ENCODE measurements at regions not wholly inside any gene's neighbourhood (a gene's known extent, or its start where the extent isn't known, plus 50 kb on each side); places are given as distances from the start of the nearest gene placed in this dataset.

GRCh38 chr21:16185766-16186165 is 456.0 kb downstream of the USP25 start:
- no peak overlapping the region for H3K27ac Mint-ChIP-seq
- no peaks in the 10 kb centered on the region for H3K36me3 Mint-ChIP-seq
- peaks cover 4% of the 10 kb centered on the region for H3K9me3 Mint-ChIP-seq (ENCODE audit: low read depth)
- H3K4me3 Mint-ChIP-seq: no peak overlapping the region
- no peaks in the 10 kb centered on the region for H3K27me3 Mint-ChIP-seq
- H3K4me1 Mint-ChIP-seq (ENCODE audit: low read depth): no peaks in the 10 kb centered on the region

GRCh38 chr21:16186742-16187141 is 457.0 kb downstream of the USP25 start:
- Mint-ChIP-seq H3K9me3 (ENCODE audit: low read depth) (peaks cover 6% of the 10 kb centered on the region), H3K27me3 (no peaks in the 10 kb centered on the region), H3K36me3 (no peaks in the 10 kb centered on the region), H3K4me3 (no peak overlapping the region), H3K4me1 (ENCODE audit: low read depth) (no peaks in the 10 kb centered on the region), H3K27ac (no peak overlapping the region)

- no peak overlapping the region for H3K4me3 Mint-ChIP-seq
- peaks cover 6% of the 10 kb centered on the region for H3K9me3 Mint-ChIP-seq (ENCODE audit: low read depth)
- H3K4me1 Mint-ChIP-seq (ENCODE audit: low read depth): no peaks in the 10 kb centered on the region
- H3K36me3 Mint-ChIP-seq: no peaks in the 10 kb centered on the region
- H3K27ac Mint-ChIP-seq: no peak overlapping the region
- H3K27me3 Mint-ChIP-seq: no peaks in the 10 kb centered on the region
These were observed 458.0 kb downstream of the USP25 start for GRCh38 chr21:16187603-16188301.

- no peaks in the 10 kb centered on the region for H3K36me3 Mint-ChIP-seq
- no peaks in the 10 kb centered on the region for H3K27me3 Mint-ChIP-seq
- no peak overlapping the region for H3K4me3 Mint-ChIP-seq
- no peak overlapping the region for H3K27ac Mint-ChIP-seq
- H3K9me3 Mint-ChIP-seq (ENCODE audit: low read depth): peaks cover 6% of the 10 kb centered on the region
- H3K4me1 Mint-ChIP-seq (ENCODE audit: low read depth): peaks cover 6% of the 10 kb centered on the region
These were observed 463.1 kb downstream of the USP25 start for GRCh38 chr21:16192902-16193301.

GRCh38 chr21:16193496-16194094 is 463.8 kb downstream of the USP25 start:
- Mint-ChIP-seq H3K4me3 (no peak overlapping the region), H3K36me3 (no peaks in the 10 kb centered on the region), H3K27me3 (no peaks in the 10 kb centered on the region), H3K9me3 (ENCODE audit: low read depth) (peaks cover 6% of the 10 kb centered on the region), H3K4me1 (ENCODE audit: low read depth) (peaks cover 6% of the 10 kb centered on the region), H3K27ac (no peak overlapping the region)

DNA sequence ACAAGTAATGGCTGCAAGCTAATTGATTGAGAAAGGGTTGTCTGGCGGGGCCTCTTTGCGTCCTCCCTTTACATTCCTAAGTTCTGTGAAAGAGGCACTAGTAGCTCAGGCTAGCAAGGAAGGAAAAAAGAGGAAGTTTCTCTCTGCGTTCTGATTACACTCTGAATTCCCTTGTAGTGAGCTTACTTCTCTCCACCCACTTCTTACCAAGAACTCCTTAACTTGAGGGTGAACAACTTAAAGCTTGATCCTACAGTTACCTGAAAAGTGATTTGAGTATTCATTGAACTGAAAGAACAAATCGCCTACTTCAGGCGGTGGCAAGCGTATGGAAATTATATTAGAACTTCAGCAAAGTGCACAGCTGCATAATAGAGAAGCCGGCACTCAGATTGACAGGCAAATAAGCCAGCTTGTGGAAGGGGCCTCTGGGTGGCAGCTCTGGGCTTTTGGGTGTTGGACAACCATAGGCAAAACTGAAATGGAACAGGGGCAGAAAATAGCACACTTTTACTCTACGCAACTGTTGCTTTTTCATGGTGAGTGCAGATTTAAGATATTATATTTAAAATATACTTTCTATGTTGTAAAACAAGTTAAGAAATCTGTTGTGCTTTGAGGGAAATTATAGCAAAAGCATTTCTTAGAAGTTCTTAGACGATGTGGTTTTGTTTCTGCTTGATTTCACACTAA is 464.5 kb downstream of the USP25 start:
- H3K9me3 Mint-ChIP-seq (ENCODE audit: low read depth): peaks cover 6% of the 10 kb centered on the region
- no peak overlapping the region for H3K27ac Mint-ChIP-seq
- H3K27me3 Mint-ChIP-seq: no peaks in the 10 kb centered on the region
- H3K4me1 Mint-ChIP-seq (ENCODE audit: low read depth): peaks cover 6% of the 10 kb centered on the region
- no peak overlapping the region for H3K4me3 Mint-ChIP-seq
- H3K36me3 Mint-ChIP-seq: no peaks in the 10 kb centered on the region

GRCh38 chr21:16194788-16195537 is 465.2 kb downstream of the USP25 start:
- Mint-ChIP-seq H3K27ac (no peak overlapping the region), H3K9me3 (ENCODE audit: low read depth) (peaks cover 6% of the 10 kb centered on the region), H3K4me3 (no peak overlapping the region), H3K4me1 (ENCODE audit: low read depth) (peaks cover 6% of the 10 kb centered on the region), H3K27me3 (no peaks in the 10 kb centered on the region), H3K36me3 (no peaks in the 10 kb centered on the region)

DNA sequence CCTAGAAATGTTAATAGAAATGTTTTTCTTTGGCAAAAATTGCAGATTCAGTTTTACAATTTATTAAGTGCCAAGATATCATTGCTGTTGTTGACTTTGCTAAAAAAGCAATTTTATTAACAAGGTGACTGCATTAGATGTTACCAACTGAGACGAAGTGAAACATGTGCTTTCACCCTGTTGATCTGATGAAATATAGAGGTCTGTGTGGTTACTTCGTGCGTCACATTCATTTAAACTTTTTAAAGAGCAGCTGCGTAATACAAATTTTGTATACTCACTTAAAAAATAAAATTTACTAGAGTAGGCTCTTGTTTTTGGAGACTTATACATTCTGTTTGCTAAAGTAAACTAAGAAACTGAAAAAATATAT is 465.7 kb downstream of the USP25 start:
- peaks cover 6% of the 10 kb centered on the region for H3K4me1 Mint-ChIP-seq (ENCODE audit: low read depth)
- H3K27me3 Mint-ChIP-seq: no peaks in the 10 kb centered on the region
- H3K27ac Mint-ChIP-seq: no peak overlapping the region
- no peak overlapping the region for H3K4me3 Mint-ChIP-seq
- peaks cover 4% of the 10 kb centered on the region for H3K9me3 Mint-ChIP-seq (ENCODE audit: low read depth)
- H3K36me3 Mint-ChIP-seq: no peaks in the 10 kb centered on the region

- peaks cover 6% of the 10 kb centered on the region for H3K4me1 Mint-ChIP-seq (ENCODE audit: low read depth)
- no peaks in the 10 kb centered on the region for H3K9me3 Mint-ChIP-seq (ENCODE audit: low read depth)
- no peak overlapping the region for H3K4me3 Mint-ChIP-seq
These were observed 466.2 kb downstream of the USP25 start for GRCh38 chr21:16196001-16196400.

DNA sequence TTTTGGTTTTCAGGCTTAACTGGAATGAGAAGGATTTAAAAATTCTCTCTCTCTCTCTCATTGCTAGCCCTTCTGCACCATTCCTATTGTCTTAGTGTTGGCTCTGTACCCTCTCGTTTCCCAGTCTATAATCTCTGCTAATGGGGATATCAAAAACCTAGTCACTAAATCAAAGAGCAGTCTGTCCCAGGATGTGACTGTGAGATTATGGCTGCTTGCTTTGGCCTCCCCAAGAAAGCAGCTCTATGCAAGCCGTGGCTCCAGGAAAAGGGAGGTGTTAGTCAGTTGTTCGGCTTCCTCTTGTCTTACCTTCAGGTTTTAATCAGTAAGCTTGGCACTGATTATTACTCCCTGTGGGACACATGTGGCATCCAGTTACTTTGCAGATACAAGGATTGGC is 468.8 kb downstream of the USP25 start:
- Mint-ChIP-seq H3K4me1 (ENCODE audit: low read depth) (peaks cover 6% of the 10 kb centered on the region), H3K27me3 (no peaks in the 10 kb centered on the region), H3K36me3 (no peaks in the 10 kb centered on the region), H3K4me3 (no peak overlapping the region), H3K27ac (no peak overlapping the region), H3K9me3 (ENCODE audit: low read depth) (no peaks in the 10 kb centered on the region)

More at GRCh38 chr21:16196001-16196400, 466.2 kb downstream of the USP25 start:
- H3K27ac Mint-ChIP-seq: no peak overlapping the region
- no peaks in the 10 kb centered on the region for H3K36me3 Mint-ChIP-seq
- no peaks in the 10 kb centered on the region for H3K27me3 Mint-ChIP-seq

DNA sequence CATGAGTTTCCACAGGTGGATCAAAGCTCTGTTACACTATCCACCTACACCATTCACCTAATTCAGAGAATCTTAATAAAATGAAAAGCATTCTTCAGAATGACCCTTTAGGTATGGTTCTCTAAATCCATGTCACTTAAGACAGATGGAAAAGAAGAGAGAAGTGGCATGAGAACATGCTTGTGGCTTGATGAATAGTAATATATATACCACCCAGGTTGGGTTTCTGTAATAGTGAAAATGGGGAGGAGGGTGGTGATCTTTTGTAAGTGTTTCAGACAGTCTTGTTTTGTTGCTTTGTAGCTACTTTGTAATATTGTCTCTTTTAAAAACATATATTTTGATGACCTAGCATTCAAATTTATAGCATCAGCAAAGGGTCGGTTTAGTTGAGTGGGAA is 469.8 kb downstream of the USP25 start:
- Mint-ChIP-seq H3K4me3 (no peak overlapping the region), H3K27me3 (peaks cover 3% of the 10 kb centered on the region), H3K27ac (no peak overlapping the region), H3K4me1 (ENCODE audit: low read depth) (peaks cover 4% of the 10 kb centered on the region), H3K36me3 (no peaks in the 10 kb centered on the region), H3K9me3 (ENCODE audit: low read depth) (no peaks in the 10 kb centered on the region)

GRCh38 chr21:16201718-16202117 is 471.9 kb downstream of the USP25 start:
- Mint-ChIP-seq H3K27ac (no peak overlapping the region), H3K27me3 (peaks cover 3% of the 10 kb centered on the region), H3K36me3 (no peaks in the 10 kb centered on the region), H3K4me1 (ENCODE audit: low read depth) (peaks cover 2% of the 10 kb centered on the region), H3K4me3 (no peak overlapping the region), H3K9me3 (ENCODE audit: low read depth) (peaks cover 3% of the 10 kb centered on the region)

DNA sequence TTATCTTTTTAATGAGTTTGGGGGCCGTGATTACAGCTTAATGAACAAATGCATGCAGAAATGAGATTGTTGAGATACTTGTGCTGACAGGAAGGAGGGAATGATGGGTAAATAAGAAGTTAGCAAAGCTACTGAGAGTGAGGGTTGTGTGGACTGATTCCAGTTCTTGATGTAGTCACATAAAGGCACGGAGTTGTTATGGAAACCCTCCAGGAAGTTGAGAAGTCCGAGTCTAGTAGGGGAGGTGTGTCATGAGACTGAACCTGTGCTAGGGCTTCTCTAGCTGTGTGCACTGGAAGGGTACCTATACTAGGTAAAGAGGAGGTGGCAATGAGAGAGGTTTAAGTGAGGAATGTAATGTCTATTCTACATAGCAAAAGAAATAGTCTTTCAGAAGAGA is 475.7 kb downstream of the USP25 start:
- H3K27me3 Mint-ChIP-seq: peaks cover 5% of the 10 kb centered on the region
- no peak overlapping the region for H3K27ac Mint-ChIP-seq
- no peak overlapping the region for H3K4me3 Mint-ChIP-seq

GRCh38 chr21:16211339-16212303 is 481.8 kb downstream of the USP25 start:
- Mint-ChIP-seq H3K4me3 (no peak overlapping the region), H3K36me3 (no peaks in the 10 kb centered on the region), H3K9me3 (ENCODE audit: low read depth) (no peaks in the 10 kb centered on the region), H3K27me3 (peaks cover 2% of the 10 kb centered on the region), H3K4me1 (ENCODE audit: low read depth) (no peaks in the 10 kb centered on the region), H3K27ac (no peak overlapping the region)

More for the DNA sequence above, 475.7 kb downstream of the USP25 start:
- Mint-ChIP-seq H3K4me1 (ENCODE audit: low read depth) (no peaks in the 10 kb centered on the region), H3K9me3 (ENCODE audit: low read depth) (peaks cover 3% of the 10 kb centered on the region), H3K36me3 (no peaks in the 10 kb centered on the region)

All from activated naive CD8-positive, alpha-beta T cell (primary cell).